ENCODE measurements at regions not wholly inside any gene's neighbourhood (a gene's known extent, or its start where the extent isn't known, plus 50 kb on each side); places are given as distances from the start of the nearest gene placed in this dataset.

GRCh38 chrX:130974323-130974722, 71.3 kb upstream of the ENOX2 start:
- H3K4me3 ChIP-seq (ENCODE audit: low read length) = no peak overlapping the region
- no peak overlapping the region for H3K4me3 Mint-ChIP-seq
- no peaks in the 10 kb centered on the region for H3K4me1 ChIP-seq (ENCODE audit: control insufficient read depth, insufficient read depth, low read length)
- peaks cover 6% of the 10 kb centered on the region for H3K27me3 Mint-ChIP-seq (ENCODE audit: insufficient read depth)
- H3K4me1 Mint-ChIP-seq = peaks cover 9% of the 10 kb centered on the region
- no peak overlapping the region for H3K9ac ChIP-seq (ENCODE audit: extremely low read depth, low read length, poor library complexity, severe bottlenecking)
- no peak overlapping the region for H3K27ac ChIP-seq (ENCODE audit: low read depth, low read length)
- H3K9me3 ChIP-seq (ENCODE audit: control insufficient read depth, low read length) = no peaks in the 10 kb centered on the region
- H3K9me3 Mint-ChIP-seq = no peaks in the 10 kb centered on the region
- no peak overlapping the region for H3K27ac Mint-ChIP-seq
- H3K27me3 ChIP-seq (ENCODE audit: control insufficient read depth, insufficient read depth, low read length, poor library complexity, severe bottlenecking) = no peaks in the 10 kb centered on the region
- TF ChIP-seq, protein P1, sequence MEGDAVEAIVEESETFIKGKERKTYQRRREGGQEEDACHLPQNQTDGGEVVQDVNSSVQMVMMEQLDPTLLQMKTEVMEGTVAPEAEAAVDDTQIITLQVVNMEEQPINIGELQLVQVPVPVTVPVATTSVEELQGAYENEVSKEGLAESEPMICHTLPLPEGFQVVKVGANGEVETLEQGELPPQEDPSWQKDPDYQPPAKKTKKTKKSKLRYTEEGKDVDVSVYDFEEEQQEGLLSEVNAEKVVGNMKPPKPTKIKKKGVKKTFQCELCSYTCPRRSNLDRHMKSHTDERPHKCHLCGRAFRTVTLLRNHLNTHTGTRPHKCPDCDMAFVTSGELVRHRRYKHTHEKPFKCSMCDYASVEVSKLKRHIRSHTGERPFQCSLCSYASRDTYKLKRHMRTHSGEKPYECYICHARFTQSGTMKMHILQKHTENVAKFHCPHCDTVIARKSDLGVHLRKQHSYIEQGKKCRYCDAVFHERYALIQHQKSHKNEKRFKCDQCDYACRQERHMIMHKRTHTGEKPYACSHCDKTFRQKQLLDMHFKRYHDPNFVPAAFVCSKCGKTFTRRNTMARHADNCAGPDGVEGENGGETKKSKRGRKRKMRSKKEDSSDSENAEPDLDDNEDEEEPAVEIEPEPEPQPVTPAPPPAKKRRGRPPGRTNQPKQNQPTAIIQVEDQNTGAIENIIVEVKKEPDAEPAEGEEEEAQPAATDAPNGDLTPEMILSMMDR (conservative IDR thresholded peaks at IDR 0.05) = no peak
- DNase-seq = no peak
- H3K36me3 ChIP-seq (ENCODE audit: control insufficient read depth, insufficient read depth, low read length) = no peaks in the 10 kb centered on the region
- H3K36me3 Mint-ChIP-seq (ENCODE audit: low read depth) = no peaks in the 10 kb centered on the region
- WGBS, 2 experiments (ENCODE audit: insufficient coverage in 1 of 2, insufficient read length in 1 of 2) = 60% methylated on average over 1 of the region's 1 CpG; no CpG with 5 or more reads in 1 of the 2 experiments

GRCh38 chrX:130975947-130976346, 72.9 kb upstream of the ENOX2 start:
- peaks cover 7% of the 10 kb centered on the region for H3K27me3 Mint-ChIP-seq (ENCODE audit: insufficient read depth)
- H3K27me3 ChIP-seq (ENCODE audit: control insufficient read depth, insufficient read depth, low read length, poor library complexity, severe bottlenecking) = no peaks in the 10 kb centered on the region
- TF ChIP-seq, protein P1 (conservative IDR thresholded peaks at IDR 0.05) = peak; percentile 87
- peak; percentile 57 for DNase-seq
- no peak overlapping the region for H3K27ac ChIP-seq (ENCODE audit: low read depth, low read length)
- H3K36me3 ChIP-seq (ENCODE audit: control insufficient read depth, insufficient read depth, low read length) = no peaks in the 10 kb centered on the region
- H3K4me3 Mint-ChIP-seq = no peak overlapping the region
- H3K9me3 ChIP-seq (ENCODE audit: control insufficient read depth, low read length) = no peaks in the 10 kb centered on the region
- no peak overlapping the region for H3K9ac ChIP-seq (ENCODE audit: extremely low read depth, low read length, poor library complexity, severe bottlenecking)
- H3K4me1 Mint-ChIP-seq = peaks cover 9% of the 10 kb centered on the region
- no peak overlapping the region for H3K27ac Mint-ChIP-seq
- no peaks in the 10 kb centered on the region for H3K4me1 ChIP-seq (ENCODE audit: control insufficient read depth, insufficient read depth, low read length)
- no peak overlapping the region for H3K4me3 ChIP-seq (ENCODE audit: low read length)
- no peaks in the 10 kb centered on the region for H3K36me3 Mint-ChIP-seq (ENCODE audit: low read depth)
- 0 to 14% methylated on average over 2 to 6 of the region's 7 CpGs for WGBS, 2 experiments (ENCODE audit: insufficient coverage in 1 of 2, insufficient read length in 1 of 2)
- no peaks in the 10 kb centered on the region for H3K9me3 Mint-ChIP-seq

DNA sequence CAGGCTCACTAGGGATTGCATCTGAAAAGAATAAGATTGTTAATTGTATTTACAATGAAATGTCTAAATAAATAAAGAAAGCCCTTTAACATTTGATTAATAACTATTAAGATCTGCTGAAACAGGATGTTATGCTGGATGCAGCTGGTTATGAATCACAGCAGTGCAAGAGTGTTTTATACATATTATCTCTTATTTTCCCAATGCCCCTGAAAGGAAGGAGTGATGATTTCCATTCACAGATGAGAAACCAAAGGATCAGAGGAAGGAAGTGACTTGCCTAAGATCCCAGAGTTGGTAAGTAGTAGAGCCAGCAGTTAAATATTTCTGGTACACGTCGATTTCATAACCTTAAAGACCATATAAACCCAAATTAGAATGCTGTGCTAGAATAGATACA, 76.3 kb upstream of the ARHGAP36 start:
- TF ChIP-seq, protein P1 (conservative IDR thresholded peaks at IDR 0.05) = no peak
- no peak overlapping the region for H3K4me3 ChIP-seq (ENCODE audit: low read length)
- H3K4me1 ChIP-seq (ENCODE audit: control insufficient read depth, insufficient read depth, low read length) = no peaks in the 10 kb centered on the region
- H3K9me3 ChIP-seq (ENCODE audit: control insufficient read depth, low read length) = no peaks in the 10 kb centered on the region
- H3K27me3 Mint-ChIP-seq (ENCODE audit: insufficient read depth) = peaks cover 4% of the 10 kb centered on the region
- no peak overlapping the region for H3K27ac Mint-ChIP-seq
- H3K36me3 ChIP-seq (ENCODE audit: control insufficient read depth, insufficient read depth, low read length) = no peaks in the 10 kb centered on the region
- H3K9ac ChIP-seq (ENCODE audit: extremely low read depth, low read length, poor library complexity, severe bottlenecking) = no peak overlapping the region
- no peaks in the 10 kb centered on the region for H3K36me3 Mint-ChIP-seq (ENCODE audit: low read depth)
- no CpG with 5 or more reads among the region's 2 CpGs for WGBS, 2 experiments (ENCODE audit: insufficient coverage in 1 of 2, insufficient read length in 1 of 2)
- no peak for DNase-seq
- H3K4me1 Mint-ChIP-seq = peaks cover 3% of the 10 kb centered on the region
- no peak overlapping the region for H3K4me3 Mint-ChIP-seq
- no peak overlapping the region for H3K27ac ChIP-seq (ENCODE audit: low read depth, low read length)
- no peaks in the 10 kb centered on the region for H3K9me3 Mint-ChIP-seq
- H3K27me3 ChIP-seq (ENCODE audit: control insufficient read depth, insufficient read depth, low read length, poor library complexity, severe bottlenecking) = no peaks in the 10 kb centered on the region

All from endodermal cell (in vitro differentiated cells).